IMR-90 (cell line): ENCODE measurements at regions not wholly inside any gene's neighbourhood (a gene's known extent, or its start where the extent isn't known, plus 50 kb on each side); places are given as distances from the start of the nearest gene placed in this dataset.

Experiments used
- ATAC-seq: fragments of 200-7000 bp; cut with Tn5 transposase; 2 replicates; pipeline ENCODE4 v1.9.1; 2020; ENCODE audit warnings: low read depth, mild to moderate bottlenecking, moderate library complexity
- BruUV-seq: library from RNA; stranded (reverse); fragments of 400-500 nt; replicated peaks from 2 replicates; lab custom pipeline; 2021; lab: Mats Ljungman, UMichigan
- CTCF ChIA-PET: fragments of 300-600 bp; formaldehyde crosslinking; extraction: SDS; loops from one replicate; lab custom pipeline; 2021; ENCODE audit warnings: antibody characterized with exemption; lab: Yijun Ruan, JAX
- POLR2A ChIA-PET: fragments of 300-600 bp; sonication (Branson Sonifier 250); formaldehyde crosslinking; loops from one replicate; lab custom pipeline; 2022; ENCODE audit warnings: antibody characterized with exemption; ENCODE audit not compliant: unreplicated experiment; lab: Charles Lee
- DNase-seq: peaks from one replicate; pipeline ENCODE4 v3.0.0; 2013
- H2AFZ ChIP-seq: replicated peaks from 2 replicates; pipeline ENCODE3; 2013; ENCODE audit warnings: low read length, mild to moderate bottlenecking; ENCODE audit not compliant: poor library complexity
- H2AK5ac ChIP-seq: 2 replicates; pipeline ENCODE4 v1.6.1; 2013; ENCODE audit warnings: low read depth, low read length, inconsistent platforms
- H2AK9ac ChIP-seq: replicated peaks from 2 replicates; pipeline ENCODE3; 2013; ENCODE audit warnings: mild to moderate bottlenecking, low read depth, low read length, moderate library complexity; ENCODE audit not compliant: poor library complexity
- H2BK120ac ChIP-seq: 2 replicates; pipeline ENCODE4 v1.6.1; 2013; ENCODE audit warnings: low read depth, low read length, inconsistent platforms
- H2BK15ac ChIP-seq: 3 replicates; pipeline ENCODE4 v1.6.1; 2013; ENCODE audit warnings: low read depth, low read length, inconsistent platforms
- H2BK20ac ChIP-seq: 2 replicates; pipeline ENCODE4 v1.6.1; 2013; ENCODE audit warnings: low read depth, mild to moderate bottlenecking, inconsistent platforms, low read length, moderate library complexity
- H2BK5ac ChIP-seq: 2 replicates; pipeline ENCODE4 v1.6.1; 2013; ENCODE audit warnings: mild to moderate bottlenecking, low read depth, low read length, inconsistent platforms; ENCODE audit not compliant: poor library complexity, severe bottlenecking
- H3K14ac ChIP-seq: replicated peaks from 2 replicates; pipeline ENCODE4 v1.6.1; 2013; ENCODE audit warnings: low read depth, low read length, inconsistent platforms
- H3K18ac ChIP-seq: 2 replicates; pipeline ENCODE4 v1.6.1; 2013; ENCODE audit warnings: low read depth, low read length, control low read depth
- H3K23ac ChIP-seq: 2 replicates; pipeline ENCODE4 v1.6.1; 2013; ENCODE audit warnings: low read depth, low read length, inconsistent platforms
- H3K27ac ChIP-seq: 2 replicates; pipeline ENCODE4 v1.5.1; 2013; ENCODE audit warnings: mild to moderate bottlenecking, control low read depth, low read length; ENCODE audit not compliant: insufficient read depth
- H3K27me3 ChIP-seq: 2 replicates; pipeline ENCODE4 v1.6.1; 2013; ENCODE audit warnings: low read length; ENCODE audit not compliant: control insufficient read depth, insufficient read depth
- H3K36me3 ChIP-seq: 2 replicates; pipeline ENCODE4 v1.6.1; 2013; ENCODE audit warnings: low read length, mixed read lengths; ENCODE audit not compliant: control insufficient read depth, insufficient read depth
- H3K4ac ChIP-seq: 2 replicates; pipeline ENCODE4 v1.6.1; 2013; ENCODE audit warnings: low read depth, low read length, inconsistent platforms
- H3K4me1 ChIP-seq: 2 replicates; pipeline ENCODE4 v1.6.1; 2013; ENCODE audit warnings: low read length, mixed read lengths; ENCODE audit not compliant: control insufficient read depth, insufficient read depth
- H3K4me2 ChIP-seq: 2 replicates; pipeline ENCODE4 v1.6.1; 2013; ENCODE audit warnings: low read depth, mild to moderate bottlenecking, control low read depth, low read length, moderate library complexity
- H3K4me3 ChIP-seq: 2 replicates; pipeline ENCODE4 v1.5.1; 2013; ENCODE audit warnings: low read depth, mild to moderate bottlenecking, control low read depth, low read length, moderate library complexity; ENCODE audit not compliant: insufficient read depth
- H3K56ac ChIP-seq: 2 replicates; pipeline ENCODE4 v1.6.1; 2013; ENCODE audit warnings: low read length, inconsistent platforms; ENCODE audit not compliant: insufficient read depth; ENCODE audit errors: extremely low read depth
- H3K79me1 ChIP-seq, 2 experiments: 2 replicates each; pipeline ENCODE4 v1.6.1; 2013; ENCODE audit warnings: low read length in 2 of 2, inconsistent platforms in 1 of 2, low read depth in 1 of 2
- H3K9ac ChIP-seq: 2 replicates; pipeline ENCODE4 v1.6.1; 2013; ENCODE audit warnings: low read depth, low read length, control low read depth
- H3K9me1 ChIP-seq: 2 replicates; pipeline ENCODE4 v1.6.1; 2013; ENCODE audit warnings: low read length, inconsistent platforms; ENCODE audit not compliant: insufficient read depth
- H3K9me3 ChIP-seq: 2 replicates; pipeline ENCODE4 v1.6.1; 2013; ENCODE audit warnings: low read length; ENCODE audit not compliant: control insufficient read depth, insufficient read depth
- H4K20me1 ChIP-seq: 2 replicates; pipeline ENCODE4 v1.6.1; 2013; ENCODE audit warnings: low read length, inconsistent platforms; ENCODE audit not compliant: insufficient read depth
- H4K5ac ChIP-seq: 2 replicates; pipeline ENCODE4 v1.6.1; 2013; ENCODE audit warnings: mild to moderate bottlenecking, low read depth, low read length, control low read depth
- H4K8ac ChIP-seq, 2 experiments: 2 replicates each; pipeline ENCODE4 v1.6.1; 2013; ENCODE audit warnings: low read depth in 2 of 2, low read length in 2 of 2, control low read depth in 1 of 2, inconsistent platforms in 1 of 2
- H4K91ac ChIP-seq: 2 replicates; pipeline ENCODE4 v1.6.1; 2013; ENCODE audit warnings: low read depth, low read length, inconsistent platforms; ENCODE audit not compliant: insufficient read depth
- BHLHE40 ChIP-seq: fragments of 150-350 bp; IDR thresholded peaks from 2 replicates; pipeline ENCODE4 v1.6.1; 2016; ENCODE audit warnings: mild to moderate bottlenecking, low read depth, low read length
- CEBPB ChIP-seq: IDR thresholded peaks from 2 replicates; pipeline ENCODE4 v1.6.1; 2012; ENCODE audit warnings: low read depth, low read length, improper control_type of control experiment
- CHD1 ChIP-seq: IDR thresholded peaks from 2 replicates; pipeline ENCODE4 v1.6.1; 2012; ENCODE audit warnings: low read depth, low read length, improper control_type of control experiment
- CTCF ChIP-seq: conservative IDR thresholded peaks from 2 replicates; pipeline ENCODE4 v1.5.1; 2012; ENCODE audit warnings: mild to moderate bottlenecking, low read depth, low read length, improper control_type of control experiment
- ELK1 ChIP-seq: fragments of 150-350 bp; IDR thresholded peaks from 2 replicates; pipeline ENCODE4 v1.6.1; 2016; ENCODE audit warnings: low read depth, mild to moderate bottlenecking, low read length, moderate library complexity, borderline replicate concordance
- FOS ChIP-seq: fragments of 150-350 bp; IDR thresholded peaks from 2 replicates; pipeline ENCODE4 v1.6.1; 2016; ENCODE audit warnings: low read depth, low read length
- MAFK ChIP-seq: IDR thresholded peaks from 2 replicates; pipeline ENCODE4 v1.6.1; 2012; ENCODE audit warnings: low read depth, low read length, improper control_type of control experiment
- MAZ ChIP-seq: IDR thresholded peaks from 2 replicates; pipeline ENCODE4 v1.6.1; 2012; ENCODE audit warnings: low read depth, mild to moderate bottlenecking, low read length, improper control_type of control experiment, moderate library complexity, borderline replicate concordance
- MXI1 ChIP-seq: IDR thresholded peaks from 2 replicates; pipeline ENCODE4 v1.6.1; 2012; ENCODE audit warnings: low read depth, mild to moderate bottlenecking, low read length, moderate library complexity, borderline replicate concordance
- NFE2L2 ChIP-seq: fragments of 150-350 bp; IDR thresholded peaks from 2 replicates; pipeline ENCODE4 v1.6.1; 2016; ENCODE audit warnings: low read depth, mild to moderate bottlenecking, low read length
- POLR2A ChIP-seq: IDR thresholded peaks from 2 replicates; pipeline ENCODE4 v1.6.1; 2012; ENCODE audit warnings: mild to moderate bottlenecking, low read depth, low read length
- RAD21 ChIP-seq: IDR thresholded peaks from 2 replicates; pipeline ENCODE4 v1.6.1; 2012; ENCODE audit warnings: low read length, improper control_type of control experiment
- RCOR1 ChIP-seq: IDR thresholded peaks from 2 replicates; pipeline ENCODE4 v1.6.1; 2012; ENCODE audit warnings: mild to moderate bottlenecking, low read length, improper control_type of control experiment; ENCODE audit not compliant: insufficient replicate concordance
- RFX5 ChIP-seq: IDR thresholded peaks from 2 replicates; pipeline ENCODE4 v1.8.0; 2012; ENCODE audit warnings: low read depth, mild to moderate bottlenecking, low read length, moderate library complexity
- SMC3 ChIP-seq: fragments of 150-350 bp; IDR thresholded peaks from 2 replicates; pipeline ENCODE4 v1.6.1; 2016; ENCODE audit warnings: low read depth, mild to moderate bottlenecking, antibody characterized with exemption, low read length, moderate library complexity
- USF2 ChIP-seq: fragments of 150-350 bp; IDR thresholded peaks from 2 replicates; pipeline ENCODE4 v1.6.1; 2017; ENCODE audit warnings: mild to moderate bottlenecking, antibody characterized with exemption, low read length, low read depth
- WGBS, 2 experiments: methylation state at CpG; one replicate each; pipeline versions ENCODE4 v1.1.5 to v1.1.7; 2013; ENCODE audit warnings: missing lambda C conversion rate in 2 of 2; ENCODE audit not compliant: insufficient read length in 1 of 2; ENCODE audit errors: extremely low coverage in 2 of 2; 5-methylcytosine and 5-hydroxymethylcytosine counted together
- dilution Hi-C: fragments of 300-500 bp; cut with HindIII; formaldehyde crosslinking; loops from one replicate; pipeline ENCODE4 v1.14.3; 2018; ENCODE audit warnings: low sequenced_read_pairs; ENCODE audit not compliant: unreplicated experiment
- in situ Hi-C: fragments of 300-500 bp; cut with MboI; formaldehyde crosslinking; loops from 3 replicates; pipeline ENCODE4 v1.14.3; 2019; ENCODE audit warnings: low sequenced_read_pairs, inconsistent platforms, mixed read lengths
- intact Hi-C: fragments of 100-400 bp; cut with micrococcal nuclease; formaldehyde crosslinking; loops from 2 replicates; pipeline ENCODE4 v1.10.0; 2022

- Histone ChIP-seq H3K9ac (no peak overlapping the region), H3K27me3 (no peaks in the 10 kb centered on the region), H3K9me3 (no peaks in the 10 kb centered on the region), H2BK120ac (no peak overlapping the region), H3K4me2 (no peak overlapping the region), H3K56ac (no peak overlapping the region), H3K27ac (no peak overlapping the region), H4K5ac (no peak overlapping the region), H3K14ac (no peak overlapping the region), H4K20me1 (no peaks in the 10 kb centered on the region), H3K36me3 (no peaks in the 10 kb centered on the region), H3K18ac (no peak overlapping the region), H3K4ac (no peak overlapping the region), H2AK9ac (no peak overlapping the region), H3K79me1 (no peaks in the 10 kb centered on the region), H4K91ac (no peak overlapping the region), H2AK5ac (no peak overlapping the region), H2BK15ac (no peak overlapping the region), H2AFZ (no peak overlapping the region), H4K8ac (no peak overlapping the region), H2BK5ac (no peak overlapping the region), H3K4me1 (0 out of 2 replicates have a peak, but pooled peaks cover under 1% of the 10 kb centered on the region), H3K23ac (no peak overlapping the region), H2BK20ac (no peak overlapping the region), H3K9me1 (no peaks in the 10 kb centered on the region), H3K4me3 (no peak overlapping the region)
- dilution Hi-C loops (loop anchor here (25.0 kb wide), 1 partner anchor 515 kb away; no protein-coding TSS in a partner anchor), in situ Hi-C loops (no loop called here), intact Hi-C loops (no loop called here)
- CTCF ChIA-PET = no interaction called here
- TF ChIP-seq MAZ = no peak
- no peak for TF ChIP-seq SMC3
- TF ChIP-seq BHLHE40 = no peak
- no peak for TF ChIP-seq RAD21
- TF ChIP-seq FOS = no peak
- no peak for TF ChIP-seq CTCF
- no peak for TF ChIP-seq CHD1
- TF ChIP-seq MXI1 = no peak
- no peak for TF ChIP-seq RFX5
- TF ChIP-seq RCOR1 = no peak
- no peak for TF ChIP-seq USF2
- TF ChIP-seq NFE2L2 = no peak
- no peak for TF ChIP-seq POLR2A
- no peak for TF ChIP-seq CEBPB
- no peak for TF ChIP-seq ELK1
- TF ChIP-seq MAFK = no peak
- no TSS peak for BruUV-seq
- ATAC-seq = no peak
- POLR2A ChIA-PET = no interaction called here
- no CpG with 5 or more reads among the region's 2 CpGs for WGBS, 2 experiments
- no peak for DNase-seq
These were observed 78.3 kb upstream of the RGS1 start for GRCh38 chr1:192497214-192497794.
